ENCODE measurements at regions not wholly inside any gene's neighbourhood (a gene's known extent, or its start where the extent isn't known, plus 50 kb on each side); places are given as distances from the start of the nearest gene placed in this dataset.

GRCh38 chr4:137468836-137469235, 63.5 kb downstream of the PCDH18 start:
- no peak for DNase-seq
- Mint-ChIP-seq H3K27ac (no peak overlapping the region), H3K36me3 (ENCODE audit: low read depth) (no peaks in the 10 kb centered on the region), H3K27me3 (no peaks in the 10 kb centered on the region), H3K4me1 (no peaks in the 10 kb centered on the region), H3K9me3 (peaks cover 13% of the 10 kb centered on the region), H3K4me3 (no peak overlapping the region)
- ChIA-PET POLR2A (no interaction called here), CTCF (no interaction called here)

- Mint-ChIP-seq H3K27ac (no peak overlapping the region), H3K4me3 (no peak overlapping the region), H3K9me3 (peaks cover 11% of the 10 kb centered on the region), H3K4me1 (no peaks in the 10 kb centered on the region), H3K36me3 (ENCODE audit: low read depth) (no peaks in the 10 kb centered on the region), H3K27me3 (no peaks in the 10 kb centered on the region)
- ChIA-PET CTCF (no interaction called here), POLR2A (no interaction called here)
- DNase-seq = no peak
Observed at GRCh38 chr4:137467537-137467936, 64.8 kb downstream of the PCDH18 start.

GRCh38 chr4:137463377-137464003, 68.8 kb downstream of the PCDH18 start:
- Mint-ChIP-seq H3K27me3 (no peaks in the 10 kb centered on the region), H3K27ac (no peak overlapping the region), H3K36me3 (ENCODE audit: low read depth) (no peaks in the 10 kb centered on the region), H3K4me3 (no peak overlapping the region), H3K9me3 (peaks cover 13% of the 10 kb centered on the region), H3K4me1 (no peaks in the 10 kb centered on the region)
- DNase-seq = no peak
- ChIA-PET CTCF (no interaction called here), POLR2A (no interaction called here)

- ChIA-PET POLR2A (no interaction called here), CTCF (no interaction called here)
- Mint-ChIP-seq H3K27ac (no peak overlapping the region), H3K4me3 (no peak overlapping the region), H3K27me3 (no peaks in the 10 kb centered on the region), H3K9me3 (peaks cover 7% of the 10 kb centered on the region), H3K36me3 (ENCODE audit: low read depth) (no peaks in the 10 kb centered on the region), H3K4me1 (no peaks in the 10 kb centered on the region)
- DNase-seq = no peak
Observed at GRCh38 chr4:137455647-137456321, 76.5 kb downstream of the PCDH18 start.

- no peak for DNase-seq
- no peak overlapping the region for H3K4me3 Mint-ChIP-seq
- H3K36me3 Mint-ChIP-seq (ENCODE audit: low read depth) = no peaks in the 10 kb centered on the region
- no peaks in the 10 kb centered on the region for H3K4me1 Mint-ChIP-seq
- POLR2A ChIA-PET = no interaction called here
- CTCF ChIA-PET = no interaction called here
- peaks cover 4% of the 10 kb centered on the region for H3K9me3 Mint-ChIP-seq
- H3K27me3 Mint-ChIP-seq = no peaks in the 10 kb centered on the region
- H3K27ac Mint-ChIP-seq = no peak overlapping the region
Observed at GRCh38 chr4:137454767-137455166, 77.5 kb downstream of the PCDH18 start.

- DNase-seq = no peak
- H3K4me1 Mint-ChIP-seq = no peaks in the 10 kb centered on the region
- no peaks in the 10 kb centered on the region for H3K36me3 Mint-ChIP-seq (ENCODE audit: low read depth)
- no peak overlapping the region for H3K27ac Mint-ChIP-seq
- ChIA-PET CTCF (no interaction called here), POLR2A (no interaction called here)
- H3K27me3 Mint-ChIP-seq = no peaks in the 10 kb centered on the region
- no peak overlapping the region for H3K4me3 Mint-ChIP-seq
- peaks cover 4% of the 10 kb centered on the region for H3K9me3 Mint-ChIP-seq
Observed at GRCh38 chr4:137452799-137453198, 79.5 kb downstream of the PCDH18 start.

- Mint-ChIP-seq H3K9me3 (peaks cover 4% of the 10 kb centered on the region), H3K27me3 (no peaks in the 10 kb centered on the region), H3K4me3 (no peak overlapping the region), H3K36me3 (ENCODE audit: low read depth) (no peaks in the 10 kb centered on the region), H3K4me1 (no peaks in the 10 kb centered on the region), H3K27ac (no peak overlapping the region)
- no peak for DNase-seq
- ChIA-PET CTCF (no interaction called here), POLR2A (no interaction called here)
Observed at GRCh38 chr4:137451172-137451825, 81.0 kb downstream of the PCDH18 start.

- POLR2A ChIA-PET = no interaction called here
- no peaks in the 10 kb centered on the region for H3K4me1 Mint-ChIP-seq
- peaks cover 4% of the 10 kb centered on the region for H3K9me3 Mint-ChIP-seq
- H3K4me3 Mint-ChIP-seq = no peak overlapping the region
- CTCF ChIA-PET = no interaction called here
- DNase-seq = no peak
- H3K27ac Mint-ChIP-seq = no peak overlapping the region
- no peaks in the 10 kb centered on the region for H3K36me3 Mint-ChIP-seq (ENCODE audit: low read depth)
- H3K27me3 Mint-ChIP-seq = no peaks in the 10 kb centered on the region
Observed at GRCh38 chr4:137448402-137448801, 83.9 kb downstream of the PCDH18 start.

GRCh38 chr4:137446071-137446470, 86.2 kb downstream of the PCDH18 start:
- H3K27me3 Mint-ChIP-seq = no peaks in the 10 kb centered on the region
- ChIA-PET POLR2A (no interaction called here), CTCF (no interaction called here)
- no peak overlapping the region for H3K27ac Mint-ChIP-seq
- no peak for DNase-seq
- no peak overlapping the region for H3K4me3 Mint-ChIP-seq
- H3K9me3 Mint-ChIP-seq = no peaks in the 10 kb centered on the region
- H3K36me3 Mint-ChIP-seq (ENCODE audit: low read depth) = no peaks in the 10 kb centered on the region
- H3K4me1 Mint-ChIP-seq = no peaks in the 10 kb centered on the region

- CTCF ChIA-PET = no interaction called here
- no peaks in the 10 kb centered on the region for H3K9me3 Mint-ChIP-seq
- POLR2A ChIA-PET = no interaction called here
- no peaks in the 10 kb centered on the region for H3K27me3 Mint-ChIP-seq
- DNase-seq = no peak
- H3K4me3 Mint-ChIP-seq = no peak overlapping the region
- H3K27ac Mint-ChIP-seq = no peak overlapping the region
- no peaks in the 10 kb centered on the region for H3K4me1 Mint-ChIP-seq
- H3K36me3 Mint-ChIP-seq (ENCODE audit: low read depth) = no peaks in the 10 kb centered on the region
Observed at GRCh38 chr4:137443031-137443800, 89.1 kb downstream of the PCDH18 start.

GRCh38 chr4:137432446-137433311, 99.6 kb downstream of the PCDH18 start:
- CTCF ChIA-PET = no interaction called here
- Mint-ChIP-seq H3K27me3 (no peaks in the 10 kb centered on the region), H3K4me3 (no peak overlapping the region), H3K4me1 (no peaks in the 10 kb centered on the region), H3K9me3 (no peaks in the 10 kb centered on the region), H3K36me3 (ENCODE audit: low read depth) (no peaks in the 10 kb centered on the region), H3K27ac (no peak overlapping the region)
- POLR2A ChIA-PET = no interaction called here
- no peak for DNase-seq

- ChIA-PET POLR2A (no interaction called here), CTCF (no interaction called here)
- H3K4me3 Mint-ChIP-seq = no peak overlapping the region
- no peaks in the 10 kb centered on the region for H3K36me3 Mint-ChIP-seq (ENCODE audit: low read depth)
- no peaks in the 10 kb centered on the region for H3K4me1 Mint-ChIP-seq
- H3K9me3 Mint-ChIP-seq = peaks cover 2% of the 10 kb centered on the region
- DNase-seq = no peak
- no peak overlapping the region for H3K27ac Mint-ChIP-seq
- no peaks in the 10 kb centered on the region for H3K27me3 Mint-ChIP-seq
Observed at GRCh38 chr4:137430171-137430570, 102.1 kb downstream of the PCDH18 start.

- POLR2A ChIA-PET = no interaction called here
- peaks cover 9% of the 10 kb centered on the region for H3K9me3 Mint-ChIP-seq
- CTCF ChIA-PET = no interaction called here
Observed at GRCh38 chr4:137427411-137427810, 104.9 kb downstream of the PCDH18 start.

More at GRCh38 chr4:137427411-137427810, 104.9 kb downstream of the PCDH18 start:
- H3K36me3 Mint-ChIP-seq (ENCODE audit: low read depth) = no peaks in the 10 kb centered on the region
- no peak for DNase-seq
- no peak overlapping the region for H3K4me3 Mint-ChIP-seq
- no peaks in the 10 kb centered on the region for H3K4me1 Mint-ChIP-seq
- H3K27me3 Mint-ChIP-seq = no peaks in the 10 kb centered on the region
- H3K27ac Mint-ChIP-seq = no peak overlapping the region
